ENCODE measurements at regions not wholly inside any gene's neighbourhood (a gene's known extent, or its start where the extent isn't known, plus 50 kb on each side); places are given as distances from the start of the nearest gene placed in this dataset.

- POLR2A ChIA-PET: no interaction called here
These were observed 174.4 kb downstream of the CARTPT start for GRCh38 chr5:71893451-71893850.

More at GRCh38 chr5:71893451-71893850, 174.4 kb downstream of the CARTPT start:
- ATAC-seq (no peak), FAIRE-seq (no peak), DNase-seq (ENCODE audit: low spot score) (no peak)
- H3K79me2 ChIP-seq (ENCODE audit: insufficient read depth, low read length): no peaks in the 10 kb centered on the region
- no peak overlapping the region for H2AFZ ChIP-seq (ENCODE audit: low read length)
- H3K27me3 ChIP-seq (ENCODE audit: control insufficient read depth in 1 of 2, insufficient read depth in 2 of 2, low read length in 2 of 2): peaks cover 0 to 4% of the 10 kb centered on the region in 2 experiments; a peak in 1 of 5 replicates
- BruUV-seq (replicated peaks): no TSS peak
- no peak overlapping the region for H3K4me2 ChIP-seq (ENCODE audit: low read depth, low read length)
- TF ChIP-seq NFIC (IDR thresholded peaks at IDR 0.05; ENCODE audit: low read length) (no peak), NFE2 (CRISPR knock-in tag; IDR thresholded peaks at IDR 0.05) (no peak), ZNF382 (CRISPR knock-in tag; IDR thresholded peaks at IDR 0.05; ENCODE audit: borderline replicate concordance) (no peak), UBTF (CRISPR knock-in tag; IDR thresholded peaks at IDR 0.05) (no peak), ZNF576 (CRISPR knock-in tag; IDR thresholded peaks at IDR 0.05) (no peak)
- H3K9me3 ChIP-seq (ENCODE audit: low read length): no peaks in the 10 kb centered on the region
- H3K36me3 ChIP-seq (replicated peaks in 1 of 2; ENCODE audit: control insufficient read depth in 1 of 2, insufficient read depth in 2 of 2, low read length in 2 of 2): no peaks in the 10 kb centered on the region
- intact Hi-C loops (cut with micrococcal nuclease; ENCODE audit: unreplicated experiment) (no loop called here), in situ Hi-C loops (cut with HindIII; ENCODE audit: extremely low pct_ligation_motif_present, low pct_unique_long_range_greater_than_20kb) (no loop called here)
- CTCF ChIA-PET (ENCODE audit: low intra/inter-chr PET ratio, low total read pairs): no interaction called here
- WGBS (ENCODE audit: low lambda C conversion rate): under 1% methylated on average over 3 of the region's 3 CpGs
- no peaks in the 10 kb centered on the region for H4K20me1 ChIP-seq (ENCODE audit: insufficient read depth, low read length)
- H3K4me1 ChIP-seq (ENCODE audit: insufficient read depth, low read length): no peaks in the 10 kb centered on the region
- no peak overlapping the region for H3K27ac ChIP-seq (ENCODE audit: extremely low read length, insufficient read depth, low read length)
- no peak overlapping the region for H3K4me3 ChIP-seq (replicated peaks in 1 of 3; ENCODE audit: insufficient read depth in 1 of 3, low read depth in 2 of 3, low read length in 3 of 3)
- H3K9ac ChIP-seq (ENCODE audit: insufficient read depth, low read depth, low read length): no peak overlapping the region
